NT2/D1 (cell line): ENCODE measurements at regions not wholly inside any gene's neighbourhood (a gene's known extent, or its start where the extent isn't known, plus 50 kb on each side); places are given as distances from the start of the nearest gene placed in this dataset.

ENCODE experiments used
- SUZ12 ChIP-seq: IDR thresholded peaks from 2 replicates; pipeline ENCODE4 v1.6.1; 2011; ENCODE audit not compliant: insufficient read length, insufficient read depth; ENCODE audit errors: extremely low read depth
- YY1 ChIP-seq: IDR thresholded peaks from 2 replicates; pipeline ENCODE4 v1.6.1; 2011; ENCODE audit not compliant: insufficient read length, insufficient read depth

DNA sequence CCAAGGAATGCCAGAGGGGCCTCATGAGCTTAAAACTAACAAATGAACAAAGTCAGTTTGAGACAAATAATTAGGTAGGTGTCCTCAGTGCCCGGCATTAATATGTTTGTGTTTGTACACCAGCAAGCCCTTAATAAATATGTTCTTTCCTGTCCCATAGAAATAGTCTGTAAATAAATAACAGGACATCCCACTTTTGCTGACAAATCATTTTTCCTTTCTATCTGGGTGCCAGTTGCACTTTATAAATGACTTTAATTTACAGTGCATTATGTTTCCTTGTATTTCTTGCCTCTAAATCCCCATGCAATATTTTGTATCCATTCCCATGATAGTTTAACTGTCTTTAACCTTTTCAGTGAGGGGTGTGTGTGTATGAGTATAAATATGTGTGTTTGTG, 170.3 kb downstream of the CBLN1 start:
- TF ChIP-seq SUZ12 = no peak
- TF ChIP-seq YY1 = no peak
